ENCODE measurements at regions not wholly inside any gene's neighbourhood (a gene's known extent, or its start where the extent isn't known, plus 50 kb on each side); places are given as distances from the start of the nearest gene placed in this dataset.
"Not testable (repeated sequence)": the region's sequence is repeated elsewhere in the genome, so short reads cannot be mapped to it uniquely, and the experiment has no call there.

DNA sequence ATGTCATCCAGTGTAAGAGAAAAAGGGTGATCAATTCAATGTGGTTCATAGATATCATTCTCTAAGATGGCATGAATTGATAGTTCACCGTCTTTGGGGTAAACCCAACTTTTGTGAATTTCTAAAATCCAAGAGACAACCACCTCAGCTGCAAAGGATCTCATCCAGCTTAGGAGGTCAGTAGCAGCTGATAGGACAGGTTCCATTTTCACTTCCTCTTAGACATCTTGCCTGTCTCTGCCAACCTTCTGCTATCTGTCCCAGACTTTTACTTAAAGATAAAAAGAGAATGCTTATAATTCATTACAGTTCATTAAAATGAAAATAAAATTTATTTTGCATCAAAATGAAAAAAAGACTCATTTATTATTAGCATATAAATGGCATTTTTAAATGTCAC lies 468.2 kb downstream of the XYLT1 start:
- DNase-seq (ENCODE audit: low read depth in 3 of 3), result no peak

DNA sequence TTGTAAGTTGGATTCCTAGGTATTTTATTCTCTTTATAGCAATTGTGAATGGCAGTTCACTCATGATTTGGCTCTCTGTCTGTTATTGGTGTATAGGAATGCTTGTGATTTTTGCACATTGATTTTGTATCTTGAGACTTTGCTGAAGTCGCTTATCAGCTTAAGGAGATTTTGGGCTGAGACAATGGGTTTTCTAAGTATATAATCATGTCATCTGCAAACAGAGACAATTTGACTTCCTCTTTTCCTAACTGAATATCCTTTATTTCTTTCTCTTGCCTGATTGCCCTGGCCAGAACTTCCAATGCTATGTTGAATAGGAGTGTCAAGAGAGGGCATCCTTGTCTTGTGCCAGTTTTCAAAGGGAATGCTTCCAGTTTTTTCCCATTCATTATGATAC lies 464.8 kb downstream of the XYLT1 start:
- not testable (repeated sequence) for DNase-seq (ENCODE audit: low read depth in 3 of 3)

DNA sequence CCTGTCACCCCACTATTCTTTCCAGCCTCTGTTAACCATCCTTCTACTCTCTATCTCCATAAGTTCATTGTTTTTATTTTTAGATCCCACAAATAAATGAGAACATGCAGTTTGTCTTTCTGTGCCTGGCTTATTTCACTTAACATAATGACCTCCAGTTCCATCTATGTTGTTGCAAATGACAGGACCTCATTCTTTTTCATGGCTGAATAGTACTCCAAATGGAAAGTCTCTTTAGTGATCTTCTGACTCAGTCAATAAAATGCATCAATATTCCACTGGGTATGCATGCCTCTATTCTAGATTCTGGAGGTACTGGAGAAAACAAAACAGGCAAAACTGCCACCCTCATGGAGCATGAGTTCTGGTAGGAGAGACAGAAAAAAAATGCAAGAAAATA lies 459.0 kb downstream of the XYLT1 start:
- no peak for DNase-seq (ENCODE audit: low read depth in 3 of 3)

DNA sequence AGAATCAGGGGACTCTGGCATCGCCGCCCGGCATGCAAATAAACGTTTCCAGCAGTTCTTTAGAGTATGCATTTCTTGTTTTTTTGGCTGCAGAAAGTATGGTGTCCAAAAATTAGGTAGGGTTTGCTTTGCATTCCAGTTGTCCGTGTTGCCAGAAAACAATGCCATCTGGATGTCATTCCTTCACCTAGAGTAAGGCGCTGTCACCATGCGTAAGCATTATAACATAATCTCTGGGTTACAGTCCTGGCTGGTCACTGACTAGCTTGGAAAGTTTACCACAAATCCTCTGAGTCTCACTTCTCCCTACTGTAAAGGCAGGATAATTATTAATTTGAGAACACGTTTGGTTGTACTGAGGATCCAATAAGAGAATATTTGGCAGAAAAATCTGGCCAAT lies 457.7 kb downstream of the XYLT1 start:
- DNase-seq (ENCODE audit: low read depth in 3 of 3), result no peak

DNA sequence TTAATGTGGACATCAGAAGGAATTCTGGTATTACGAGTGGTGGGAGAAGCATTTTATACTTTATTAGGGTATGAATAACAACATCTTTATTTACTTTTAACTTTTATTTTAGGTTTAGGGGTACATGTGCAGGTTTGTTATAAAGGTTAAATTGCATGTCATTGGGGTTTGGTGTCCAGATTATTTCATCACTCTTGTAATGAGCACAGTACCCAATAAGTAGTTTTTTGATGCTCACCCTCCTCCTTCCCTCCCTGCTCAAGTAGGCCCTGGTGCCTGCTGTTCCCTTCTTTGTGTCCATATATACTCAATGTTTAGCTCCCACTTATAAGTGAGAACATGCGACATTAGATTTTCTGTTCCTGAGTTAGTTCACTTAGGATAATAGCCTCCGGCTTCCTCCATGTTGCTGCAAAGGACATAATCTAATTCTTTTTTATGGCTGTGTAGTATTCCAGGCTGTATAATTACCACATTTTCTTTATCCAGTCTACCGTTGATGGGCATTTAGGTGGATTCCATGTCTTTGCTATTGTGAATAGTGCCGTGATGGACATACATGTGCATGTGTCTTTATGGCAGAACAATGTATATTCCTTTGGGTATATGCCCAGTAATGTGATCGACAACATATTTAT lies 456.2 kb downstream of the XYLT1 start:
- DNase-seq (ENCODE audit: low read depth in 3 of 3), result no peak

DNA sequence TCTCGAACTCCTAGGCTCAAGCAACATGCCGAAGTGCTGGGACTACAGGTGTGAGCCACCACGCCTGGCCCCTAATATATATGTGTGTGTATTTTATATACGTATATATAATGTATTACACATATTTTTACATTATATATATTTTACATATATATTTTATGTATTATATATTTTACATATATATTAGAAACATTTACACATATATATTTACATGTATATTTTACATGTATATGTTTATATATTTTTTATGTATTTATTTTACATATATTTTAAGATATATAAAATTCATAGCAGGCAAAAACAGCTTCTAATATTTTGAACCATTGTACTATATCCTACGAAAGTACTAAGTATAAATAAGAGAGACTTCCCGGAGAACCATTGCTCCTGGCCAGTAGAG lies 455.1 kb downstream of the XYLT1 start:
- DNase-seq (ENCODE audit: low read depth in 3 of 3), result no peak

DNA sequence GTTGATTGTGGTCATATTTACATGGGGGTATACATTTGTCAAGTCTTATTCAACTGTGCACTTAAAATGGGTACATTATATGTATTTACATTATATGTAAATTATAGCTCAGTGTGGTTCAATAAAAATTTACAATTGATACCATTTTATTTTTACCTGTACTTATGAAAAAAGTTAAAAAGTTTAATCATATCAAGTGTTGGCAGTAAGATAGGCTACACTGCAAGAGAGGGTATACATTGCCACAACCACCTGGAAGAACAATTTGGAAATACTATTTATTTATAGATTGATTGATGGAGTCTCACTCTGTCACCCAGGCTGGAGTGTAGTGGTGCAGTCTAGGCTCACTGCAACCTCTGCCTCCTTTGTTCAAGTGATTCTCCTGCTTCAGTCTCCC lies 453.3 kb downstream of the XYLT1 start:
- DNase-seq (ENCODE audit: low read depth in 3 of 3), result no peak

DNA sequence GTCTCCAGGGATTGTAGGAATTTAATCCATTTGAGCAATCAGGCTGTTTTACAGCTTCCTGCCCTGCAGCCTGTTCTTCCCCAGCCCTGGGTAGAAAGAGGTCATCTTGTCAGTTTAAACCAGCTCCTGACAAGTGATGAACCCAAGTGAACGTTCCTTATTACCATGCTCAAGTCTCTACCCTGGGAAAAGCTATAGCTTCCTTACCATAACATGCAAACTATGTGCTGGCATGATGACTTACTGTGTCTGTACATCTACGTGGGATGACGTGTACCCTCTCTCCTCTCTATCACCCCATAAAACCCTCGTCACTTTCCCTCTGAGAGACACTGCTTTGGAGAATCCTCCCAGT lies 452.2 kb downstream of the XYLT1 start:
- DNase-seq (ENCODE audit: low read depth in 3 of 3), result no peak

DNA sequence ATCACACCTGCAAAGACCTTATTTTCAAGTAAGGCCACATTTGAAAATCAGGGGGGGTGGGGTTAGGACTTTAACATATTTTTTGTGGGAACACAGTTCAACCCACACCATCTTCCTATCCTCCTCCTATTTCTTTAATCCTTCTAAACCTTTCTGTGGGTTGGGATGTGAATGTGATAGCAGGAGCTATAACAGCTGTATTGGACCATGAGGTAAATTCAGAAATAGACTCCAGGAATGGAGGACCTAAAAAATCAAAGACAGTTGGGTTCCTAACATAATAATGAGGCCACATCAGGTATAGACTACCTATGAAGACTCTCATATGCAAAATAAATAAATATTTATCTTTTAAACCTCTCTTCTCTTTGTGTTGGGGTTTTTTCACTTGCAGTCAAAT lies 451.4 kb downstream of the XYLT1 start:
- no peak for DNase-seq (ENCODE audit: low read depth in 3 of 3)

DNA sequence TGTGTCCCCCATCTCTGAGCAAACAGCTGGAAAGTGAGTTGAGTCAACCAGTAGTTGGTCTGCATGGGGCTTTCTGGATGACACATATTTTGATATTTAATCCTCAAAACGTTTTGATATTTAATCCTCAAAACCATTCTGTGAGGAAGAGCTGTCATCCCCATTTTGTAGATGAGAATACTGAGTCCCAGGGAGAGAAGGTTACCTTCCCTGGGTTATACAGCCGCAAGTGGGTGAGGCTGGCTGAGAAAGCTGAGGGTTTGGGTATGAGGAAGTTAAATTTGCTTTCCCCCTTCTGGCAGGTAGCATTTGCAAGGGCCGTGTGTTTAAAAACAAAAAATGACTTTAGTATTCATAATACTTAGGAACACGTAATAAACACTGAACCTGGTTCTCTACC lies 447.2 kb downstream of the XYLT1 start:
- no peak for DNase-seq (ENCODE audit: low read depth in 3 of 3)

DNA sequence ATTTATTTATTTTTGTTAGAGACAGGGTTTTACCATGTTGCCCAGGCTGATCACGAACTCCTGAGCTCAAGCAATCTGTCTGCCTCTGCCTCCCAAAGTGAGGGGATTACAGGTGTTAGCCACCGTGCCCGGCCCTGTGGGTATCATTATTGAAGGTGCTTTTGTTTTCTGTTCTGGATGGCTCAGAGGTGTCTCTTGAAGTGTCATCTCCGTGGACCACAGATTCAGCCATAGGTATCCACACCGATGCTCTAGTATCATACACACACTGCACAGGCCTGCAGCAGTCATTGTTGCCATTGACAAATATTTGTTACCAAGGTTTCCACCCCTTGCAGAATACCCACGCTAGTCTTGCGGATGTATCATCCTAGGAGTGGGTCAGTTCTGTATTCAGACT lies 446.2 kb downstream of the XYLT1 start:
- no peak for DNase-seq (ENCODE audit: low read depth in 3 of 3)

DNA sequence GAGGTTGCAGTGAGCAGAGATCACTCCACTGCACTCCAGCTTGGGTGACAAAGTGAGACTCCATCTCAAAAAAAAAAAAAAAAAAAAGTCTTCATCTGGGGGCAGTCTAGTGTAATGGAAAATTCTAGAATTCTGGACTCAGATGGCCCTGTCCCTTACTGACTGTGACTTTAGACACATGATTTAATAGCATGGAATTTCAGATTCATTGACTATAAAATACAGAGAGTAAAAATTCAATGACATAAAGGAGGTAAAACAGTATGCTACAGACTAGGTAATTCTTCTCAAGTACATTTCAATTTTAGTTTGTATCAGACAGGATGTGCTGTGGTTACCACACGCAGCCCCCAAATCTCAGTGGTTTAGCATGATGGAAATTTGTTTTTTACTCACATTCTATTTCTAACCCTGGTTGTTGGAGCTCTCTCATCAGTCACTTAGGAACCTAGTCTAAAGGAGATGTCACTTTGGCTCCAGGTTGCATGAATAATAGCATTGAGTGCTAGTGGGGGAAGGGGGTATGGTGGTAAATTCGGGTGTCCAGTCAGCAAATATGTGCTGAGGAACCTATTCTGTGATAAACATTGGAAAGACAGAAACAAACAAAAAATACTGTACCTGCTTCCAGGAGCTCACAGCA lies 444.0 kb downstream of the XYLT1 start:
- DNase-seq (ENCODE audit: low read depth in 3 of 3), result peak in 2 of 3 experiments; percentile 7 to 20

DNA sequence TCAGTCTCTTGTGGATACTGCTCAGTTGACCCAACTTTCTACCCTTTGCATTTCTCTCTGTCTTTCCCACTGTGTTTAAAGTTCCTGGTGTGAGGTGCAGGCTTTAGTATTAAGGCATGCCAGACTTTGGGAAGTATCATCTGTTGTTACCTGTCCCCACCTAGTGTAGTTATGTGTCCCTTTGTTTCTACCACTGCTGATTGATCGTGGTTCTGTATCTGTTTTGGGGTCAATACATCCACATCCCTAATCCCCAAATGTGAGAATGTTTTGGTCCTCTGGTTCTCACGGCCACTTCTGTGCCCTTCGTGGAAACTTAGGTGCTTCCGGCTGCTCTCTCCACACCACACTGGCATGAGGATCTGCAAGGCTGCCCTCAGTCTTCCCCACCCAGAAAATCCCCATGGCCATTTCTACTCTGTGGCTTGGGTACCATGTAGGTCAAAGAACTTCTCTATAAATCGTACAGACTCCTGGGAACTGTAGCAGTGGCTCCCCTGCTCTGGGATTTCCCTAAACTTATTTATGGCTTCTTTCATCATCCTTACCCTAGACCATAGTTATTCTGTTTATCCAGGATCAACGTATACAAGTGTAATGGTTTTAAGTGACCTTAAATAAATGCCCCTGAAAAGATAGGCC lies 443.2 kb downstream of the XYLT1 start:
- DNase-seq (ENCODE audit: low read depth in 3 of 3), result no peak

DNA sequence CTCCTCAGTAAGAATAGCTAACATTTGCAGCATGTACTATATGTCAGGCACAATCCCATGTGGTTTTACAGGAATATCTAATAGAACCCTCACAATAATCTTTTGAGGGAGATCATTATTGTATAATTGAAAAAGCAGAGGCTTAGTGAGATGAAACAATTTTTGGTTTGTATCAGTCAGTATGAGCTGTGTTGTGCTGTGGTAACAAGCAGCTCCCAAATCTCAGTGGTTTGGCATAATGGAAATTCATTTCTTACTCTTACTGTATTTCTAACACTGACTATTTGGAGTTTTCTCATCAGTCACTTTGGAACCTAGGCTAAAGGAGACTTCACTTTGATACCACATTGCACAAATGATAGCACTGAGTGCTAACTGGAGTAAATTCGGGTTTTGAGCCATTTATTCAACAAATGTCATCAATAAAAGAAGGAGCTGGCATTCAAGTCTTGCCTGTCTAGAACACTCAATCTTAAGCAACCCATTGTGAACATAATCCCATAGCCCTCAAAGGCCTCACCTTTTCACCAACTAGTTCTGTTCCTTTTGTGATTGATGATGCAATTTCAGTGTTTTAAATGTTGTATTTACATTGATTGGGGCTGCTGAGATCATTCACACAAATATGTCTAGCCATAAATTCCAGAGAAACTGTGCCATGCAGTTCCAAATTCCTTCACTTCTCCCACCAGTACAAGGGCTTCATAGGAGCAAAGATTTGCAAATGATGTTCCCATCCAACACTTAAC lies 441.0 kb downstream of the XYLT1 start:
- DNase-seq (ENCODE audit: low read depth in 3 of 3), result no peak

DNA sequence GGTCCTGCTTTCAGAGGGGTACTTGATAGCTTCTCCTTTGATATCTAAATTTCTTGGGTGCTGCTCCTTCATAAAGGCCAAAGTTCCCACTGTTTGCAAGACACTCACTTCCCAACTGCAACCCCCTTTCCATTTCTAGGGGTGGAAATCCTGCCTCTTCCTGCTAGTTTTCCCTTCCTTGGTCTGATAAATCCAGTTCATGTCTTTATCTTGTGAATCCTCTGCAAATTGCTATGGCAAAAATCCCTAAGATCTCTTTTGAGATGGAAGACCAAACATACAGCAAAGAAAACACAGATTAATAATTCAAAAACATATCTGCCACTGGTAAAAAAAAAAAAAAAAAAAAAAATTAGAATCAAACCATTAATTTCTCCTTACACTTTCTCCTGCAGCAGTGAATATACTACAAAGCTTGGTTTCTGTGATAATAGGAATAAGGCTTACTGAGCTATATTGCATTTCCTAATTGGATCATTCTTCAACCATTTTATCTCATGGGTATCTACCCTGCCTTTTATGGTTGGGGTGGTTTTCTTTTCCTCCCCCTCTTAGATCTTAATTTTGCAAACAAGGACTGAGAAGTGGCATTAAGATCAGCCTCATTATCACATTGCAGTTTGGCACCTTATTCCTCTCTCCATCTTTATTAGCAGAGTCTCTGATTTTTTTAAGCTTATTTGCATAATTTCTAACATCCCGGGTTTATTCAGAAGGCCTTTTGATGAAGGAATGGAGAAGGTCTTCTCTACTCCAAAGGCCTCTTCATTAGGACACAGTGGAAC lies 439.1 kb downstream of the XYLT1 start:
- no peak for DNase-seq (ENCODE audit: low read depth in 3 of 3)

DNA sequence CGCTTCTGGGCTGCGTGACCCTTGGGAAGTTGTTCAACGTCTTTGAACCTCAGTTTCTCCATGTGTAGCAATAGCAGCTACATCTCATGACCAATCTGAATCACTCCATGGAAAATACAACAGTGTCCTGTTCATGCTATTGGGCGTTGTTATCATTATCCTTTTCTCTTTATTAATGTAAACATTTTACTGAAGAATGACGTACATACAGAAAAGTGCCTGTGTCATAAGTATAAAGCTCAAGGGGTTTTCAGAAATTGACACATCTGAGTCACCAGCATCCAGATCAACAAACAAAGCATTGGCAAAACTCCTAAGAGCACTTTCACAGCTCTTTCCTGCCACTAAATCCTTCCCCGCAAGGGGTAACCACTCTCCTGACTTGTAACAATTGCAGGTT lies 438.4 kb downstream of the XYLT1 start:
- no peak for DNase-seq (ENCODE audit: low read depth in 3 of 3)

DNA sequence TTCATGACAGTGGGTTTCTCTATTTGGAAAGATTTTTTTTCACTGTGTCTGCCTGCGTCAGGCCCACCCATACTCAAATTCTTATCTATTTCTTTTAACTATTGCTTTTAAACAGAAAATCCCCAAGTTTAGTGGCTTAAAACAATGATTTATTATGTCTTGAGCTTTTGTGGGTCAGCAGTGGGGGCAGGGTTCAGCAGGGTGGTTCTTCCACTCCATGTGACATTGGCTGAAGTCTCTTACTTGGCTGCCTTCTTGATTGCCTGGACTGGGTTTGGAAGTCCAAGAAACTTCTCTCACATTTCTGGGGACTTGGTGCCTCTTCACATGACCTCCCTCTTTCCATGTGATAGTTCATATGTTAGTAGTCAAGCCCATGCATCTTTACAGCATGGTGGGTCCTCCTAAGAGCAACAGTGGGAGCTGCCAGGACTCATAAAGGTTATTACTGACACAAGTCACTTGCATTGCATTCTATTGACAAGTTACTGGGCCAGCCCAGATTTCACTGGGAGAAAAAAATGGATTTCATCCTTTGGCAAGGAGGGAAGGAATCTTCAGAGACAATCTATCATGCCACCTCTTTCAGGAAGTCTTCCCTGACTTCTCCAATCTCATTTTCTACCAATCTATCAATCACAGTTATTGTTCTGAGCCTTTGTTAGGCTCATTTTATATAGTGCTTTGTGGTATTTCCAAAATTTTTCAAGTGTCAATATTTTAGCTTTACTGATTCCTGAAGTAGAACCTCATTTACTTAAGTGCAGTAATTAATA lies 436.1 kb downstream of the XYLT1 start:
- no peak for DNase-seq (ENCODE audit: low read depth in 3 of 3)

DNA sequence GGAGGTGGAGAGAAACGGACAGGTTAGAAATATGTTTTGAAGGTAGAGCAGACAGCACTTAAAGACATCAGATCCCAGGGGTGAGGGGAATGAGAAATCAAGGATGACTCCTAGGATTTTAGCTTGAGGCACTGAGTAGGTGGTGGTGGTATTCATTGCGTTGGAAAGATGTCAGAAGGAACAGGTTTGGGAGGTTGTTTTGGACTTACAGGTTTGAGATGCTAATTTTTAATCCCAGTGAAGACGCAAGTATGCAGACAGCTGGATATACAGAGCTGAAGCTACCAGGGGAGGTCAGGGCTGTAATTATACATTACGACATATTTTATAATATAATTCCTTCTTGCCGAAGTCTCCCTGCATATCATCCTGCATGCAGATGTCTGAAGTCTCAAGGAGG lies 433.3 kb downstream of the XYLT1 start:
- no peak for DNase-seq (ENCODE audit: low read depth in 3 of 3)

DNA sequence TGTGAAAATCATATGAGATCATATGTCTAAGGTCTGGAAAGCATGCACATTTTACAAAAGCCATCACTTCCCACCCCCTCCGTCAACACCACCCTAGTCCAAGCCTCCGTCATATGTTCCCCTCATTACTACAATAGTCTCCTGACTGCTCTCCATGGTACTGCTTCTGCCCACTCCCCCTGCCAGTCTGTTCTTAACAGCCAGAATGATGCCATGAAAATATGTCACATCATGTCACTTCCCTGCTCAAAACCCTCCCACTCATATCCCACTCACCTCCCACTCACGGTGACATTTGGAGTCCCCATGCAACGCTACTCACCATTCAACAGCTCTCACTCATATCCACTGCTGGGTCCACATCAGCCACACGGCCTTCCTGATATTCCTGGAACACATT lies 432.3 kb downstream of the XYLT1 start:
- no peak for DNase-seq (ENCODE audit: low read depth in 3 of 3)

DNA sequence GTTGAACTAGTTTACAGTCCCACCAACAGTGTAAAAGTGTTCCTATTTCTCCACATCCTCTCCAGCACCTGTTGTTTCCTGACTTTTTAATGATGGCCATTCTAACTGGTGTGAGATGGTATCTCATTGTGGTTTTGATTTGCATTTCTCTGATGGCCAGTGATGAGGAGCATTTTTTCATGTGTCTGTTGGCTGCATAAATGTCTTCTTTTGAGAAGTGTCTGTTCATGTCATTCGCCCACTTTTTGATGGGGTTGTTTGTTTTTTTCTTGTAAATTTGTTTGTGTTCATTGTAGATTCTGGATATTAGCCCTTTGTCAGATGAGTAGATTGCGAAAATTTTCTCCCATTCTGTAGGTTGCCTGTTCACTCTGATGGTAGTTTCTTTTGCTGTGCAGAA lies 421.7 kb downstream of the XYLT1 start:
- not testable (repeated sequence) for DNase-seq (ENCODE audit: low read depth in 3 of 3)

DNA sequence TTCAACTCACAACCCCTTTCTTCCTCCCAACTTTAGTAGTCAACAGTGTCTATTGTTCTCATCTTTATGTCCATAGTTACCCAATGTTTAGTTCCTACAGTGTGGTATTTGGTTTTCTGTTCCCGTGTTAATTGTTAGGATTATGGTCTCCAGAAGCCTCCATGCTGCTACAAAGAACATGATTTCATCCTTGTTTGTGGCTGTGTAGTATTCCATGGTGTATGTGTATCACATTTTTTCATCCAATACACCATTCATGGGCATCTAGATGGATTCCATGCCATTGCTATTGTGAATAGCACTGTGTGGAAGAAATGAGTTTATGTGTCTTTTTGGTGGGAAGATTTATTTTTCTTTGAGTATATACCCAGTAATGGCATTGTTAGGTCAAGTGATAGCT lies 420.3 kb downstream of the XYLT1 start:
- DNase-seq (ENCODE audit: low read depth in 3 of 3), result no peak

Data from stimulated activated CD4-positive, alpha-beta T cell treated with anti-CD3 and anti-CD28 coated beads, TNF-alpha, amount 100 ng/mL, for 24 hours (primary cell).